IgD-negative memory B cell (primary cell): ENCODE measurements at regions not wholly inside any gene's neighbourhood (a gene's known extent, or its start where the extent isn't known, plus 50 kb on each side); places are given as distances from the start of the nearest gene placed in this dataset.

ENCODE experiments used
- H3K27ac Mint-ChIP-seq, 3 donors: one replicate each; pipeline ENCODE4 v1.8.0; 2020 to 2022; ENCODE audit warnings: mild to moderate bottlenecking in 3 of 3, mixed read lengths in 3 of 3, moderate library complexity in 1 of 3
- H3K27me3 Mint-ChIP-seq: one replicate; pipeline ENCODE4 v1.8.0; 2021; ENCODE audit warnings: mixed read lengths
- H3K36me3 Mint-ChIP-seq: one replicate; pipeline ENCODE4 v1.8.0; 2020; ENCODE audit warnings: mild to moderate bottlenecking, mixed read lengths
- H3K4me1 Mint-ChIP-seq, 3 donors: one replicate each; pipeline ENCODE4 v1.8.0; 2020 to 2022; ENCODE audit warnings: mixed read lengths in 3 of 3, mild to moderate bottlenecking in 1 of 3
- H3K4me3 Mint-ChIP-seq, 4 donors: one replicate each; pipeline ENCODE4 v1.8.0; 2020 to 2022; ENCODE audit warnings: mild to moderate bottlenecking in 4 of 4, mixed read lengths in 4 of 4, moderate library complexity in 3 of 4
- H3K9me3 Mint-ChIP-seq, 3 donors: one replicate each; pipeline ENCODE4 v1.8.0; 2020 to 2021; ENCODE audit warnings: mixed read lengths in 3 of 3, mild to moderate bottlenecking in 1 of 3

DNA sequence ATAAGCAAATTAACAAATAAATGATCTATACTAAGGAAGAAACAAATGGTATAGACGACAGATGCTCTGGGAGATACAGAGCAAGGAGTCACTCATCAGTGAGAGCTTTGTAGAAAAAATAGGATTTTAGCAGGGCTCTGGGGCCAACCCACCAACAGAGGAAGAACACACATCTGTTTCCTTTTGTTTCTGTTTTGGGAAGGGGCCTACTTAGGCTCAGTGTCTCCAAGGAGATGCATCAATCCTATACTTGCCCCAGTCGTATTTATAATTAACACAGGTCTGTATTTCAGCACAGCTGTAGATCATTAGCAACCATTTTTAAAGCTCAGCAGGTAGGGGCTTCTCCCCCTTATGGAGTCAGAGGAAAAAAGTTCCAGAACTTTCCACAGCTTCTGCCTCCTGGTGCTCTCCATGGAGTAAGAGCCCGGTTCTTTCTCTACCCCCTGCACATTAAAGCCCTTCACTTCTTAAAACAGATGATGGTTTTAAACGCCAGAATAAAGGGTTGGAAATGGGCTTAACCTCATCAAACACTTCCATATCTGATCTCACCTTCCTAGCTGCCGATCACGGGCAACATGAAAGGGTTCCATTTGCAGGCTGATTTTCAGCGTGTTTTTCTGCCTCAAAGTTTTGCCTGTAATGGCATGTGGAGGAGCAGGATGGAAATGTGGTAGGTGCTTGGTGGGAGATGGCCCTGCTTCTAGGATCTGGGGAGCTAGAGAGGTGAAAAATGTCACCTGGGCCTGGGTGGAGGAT lies 291.7 kb downstream of the TCF7L2 start:
- H3K4me1 Mint-ChIP-seq = peaks cover 0 to 1% (median 0%) of the 10 kb centered on the region in 3 donors
- no peak overlapping the region for H3K4me3 Mint-ChIP-seq
- no peaks in the 10 kb centered on the region for H3K36me3 Mint-ChIP-seq
- peaks cover 20% of the 10 kb centered on the region for H3K27me3 Mint-ChIP-seq
- no peak overlapping the region for H3K27ac Mint-ChIP-seq
- peaks cover 0 to 4% (median 0%) of the 10 kb centered on the region in 3 donors for H3K9me3 Mint-ChIP-seq

DNA sequence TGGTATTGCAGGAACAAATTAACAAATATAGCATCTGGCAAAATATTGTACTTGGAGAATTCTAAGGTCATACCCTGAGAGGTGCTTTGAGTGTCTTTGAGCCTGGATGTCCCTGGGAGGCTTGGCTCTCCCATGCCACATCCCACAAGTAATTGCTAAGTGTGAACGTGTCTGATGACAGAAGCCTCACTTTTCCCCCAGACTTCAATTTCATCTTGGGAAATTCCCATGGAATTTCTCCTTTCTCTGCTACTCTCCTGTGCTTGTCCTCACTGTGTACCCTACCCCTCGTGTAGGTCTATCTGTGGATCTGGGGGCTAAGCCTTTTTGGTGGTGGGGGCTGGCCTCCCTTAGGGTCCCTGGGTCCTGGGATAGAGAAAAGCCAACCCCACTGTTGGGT lies 293.3 kb downstream of the TCF7L2 start:
- H3K4me1 Mint-ChIP-seq = no peaks in the 10 kb centered on the region

DNA sequence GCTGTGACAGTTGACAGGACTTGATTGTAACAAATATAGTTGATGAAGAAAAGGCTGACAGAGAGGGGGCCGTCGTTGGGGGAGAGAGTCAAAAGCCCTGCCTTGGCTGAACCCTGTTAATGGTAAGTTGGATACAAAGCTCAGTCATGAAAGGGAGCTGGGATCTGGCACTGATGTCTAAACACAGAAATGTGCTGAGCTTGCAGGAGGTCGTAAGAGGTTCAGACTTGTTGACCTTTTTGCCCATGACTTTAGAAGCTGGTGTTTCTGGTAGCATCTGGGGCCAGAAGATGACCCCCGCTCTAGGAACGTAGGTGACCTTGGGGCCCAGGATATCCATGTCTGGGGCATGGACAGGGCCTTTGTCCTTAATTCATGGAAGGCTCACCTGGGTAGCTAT lies 294.7 kb downstream of the TCF7L2 start:
- Mint-ChIP-seq H3K36me3 (no peaks in the 10 kb centered on the region), H3K4me1 (no peaks in the 10 kb centered on the region), H3K27ac (no peak overlapping the region), H3K27me3 (peaks cover 16% of the 10 kb centered on the region), H3K4me3 (no peak overlapping the region), H3K9me3 (no peaks in the 10 kb centered on the region)

More for the DNA sequence above, 293.3 kb downstream of the TCF7L2 start:
- no peaks in the 10 kb centered on the region for H3K36me3 Mint-ChIP-seq
- peaks cover 22% of the 10 kb centered on the region for H3K27me3 Mint-ChIP-seq
- H3K9me3 Mint-ChIP-seq = no peaks in the 10 kb centered on the region
- no peak overlapping the region for H3K4me3 Mint-ChIP-seq
- no peak overlapping the region for H3K27ac Mint-ChIP-seq

DNA sequence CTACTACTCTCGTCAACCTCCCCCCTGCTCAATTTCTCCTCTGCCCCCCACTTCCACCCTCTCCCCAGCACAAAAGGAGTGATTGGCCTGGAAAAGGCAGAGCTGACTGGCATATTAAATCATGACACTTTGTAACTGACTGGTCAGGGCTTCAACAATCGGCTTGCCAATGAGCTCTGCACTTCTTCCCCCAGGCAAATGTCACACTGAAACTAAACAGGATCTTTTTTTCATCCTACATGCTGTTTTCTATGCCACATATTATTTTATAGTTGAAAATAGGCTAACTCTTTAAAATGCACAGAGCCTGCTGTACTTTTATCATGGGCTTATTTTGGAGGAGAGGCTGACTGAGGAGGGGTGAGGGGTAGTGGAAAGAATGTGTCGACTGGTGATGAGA lies 295.2 kb downstream of the TCF7L2 start:
- H3K9me3 Mint-ChIP-seq = no peaks in the 10 kb centered on the region
- no peak overlapping the region for H3K4me3 Mint-ChIP-seq
- peak overlapping the region in 1 of 3 donors; percentile 11 for H3K27ac Mint-ChIP-seq
- H3K27me3 Mint-ChIP-seq = peaks cover 15% of the 10 kb centered on the region
- H3K36me3 Mint-ChIP-seq = no peaks in the 10 kb centered on the region
- no peaks in the 10 kb centered on the region for H3K4me1 Mint-ChIP-seq

DNA sequence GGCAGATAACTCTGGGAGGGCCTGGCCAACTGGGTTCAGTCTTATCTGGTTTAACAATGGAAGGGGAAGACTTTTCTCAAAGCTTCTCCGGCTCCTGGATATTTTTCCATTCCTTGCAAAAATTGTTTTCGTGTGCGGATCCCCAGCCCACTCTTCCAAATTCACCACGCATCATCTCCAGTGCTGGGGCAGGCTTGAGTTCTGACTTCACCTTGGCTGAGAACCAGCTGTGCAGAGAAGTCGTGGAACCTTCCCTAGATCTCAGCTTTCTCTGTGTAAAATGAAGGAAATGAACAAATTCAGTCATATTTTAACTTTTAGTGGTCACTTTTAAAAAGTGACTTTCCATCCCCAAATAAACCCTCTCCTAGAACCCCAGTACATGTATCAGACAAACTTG lies 297.0 kb downstream of the TCF7L2 start:
- Mint-ChIP-seq H3K36me3 (no peaks in the 10 kb centered on the region), H3K4me3 (no peak overlapping the region), H3K4me1 (no peaks in the 10 kb centered on the region), H3K27me3 (peaks cover 11% of the 10 kb centered on the region), H3K27ac (no peak overlapping the region), H3K9me3 (no peaks in the 10 kb centered on the region)

DNA sequence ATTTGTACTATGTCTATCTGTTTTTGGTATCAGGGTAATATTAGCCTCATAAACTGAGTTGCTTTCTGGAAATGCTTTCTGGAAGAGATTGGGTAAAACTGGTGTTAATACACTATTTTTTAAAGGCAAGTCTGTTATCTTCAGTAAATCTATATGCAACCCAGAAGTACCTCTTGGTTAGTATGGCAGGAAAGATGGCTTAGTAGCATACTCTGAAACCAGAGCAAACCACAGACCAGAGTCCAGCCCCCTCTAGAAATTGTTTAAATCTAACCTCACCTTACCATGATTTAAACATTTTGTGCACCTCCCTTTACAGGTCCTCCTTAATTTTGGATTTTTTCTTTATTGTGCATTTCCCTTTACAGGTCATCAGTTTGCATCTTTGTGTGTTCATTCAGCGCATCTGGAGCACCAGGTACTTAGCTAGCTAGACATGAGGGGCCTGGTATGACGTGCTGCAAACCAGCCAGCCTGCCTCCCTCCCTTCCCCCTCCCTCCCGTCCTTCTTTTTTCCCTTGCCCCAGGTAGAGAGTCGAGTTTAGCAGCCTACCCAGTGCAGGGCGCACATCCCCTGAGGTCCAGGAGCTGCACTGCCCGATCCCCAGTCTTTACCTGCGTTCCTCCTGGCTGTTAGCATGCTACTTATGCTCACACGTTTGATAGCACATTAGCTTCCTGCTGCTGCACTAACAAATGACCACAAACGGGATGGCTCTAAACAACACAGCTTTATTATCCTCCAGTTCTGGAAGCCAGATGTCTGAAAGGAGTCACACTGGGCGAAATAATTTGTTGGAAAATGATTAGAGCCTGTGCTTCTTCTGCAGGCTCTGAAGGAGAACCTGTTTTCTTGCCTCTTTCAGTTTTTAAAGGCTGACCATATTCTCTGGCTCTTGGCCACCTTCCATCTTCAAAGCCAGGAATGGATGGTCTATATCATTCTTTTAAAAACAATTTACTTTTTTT lies 299.9 kb upstream of the HABP2 start:
- H3K36me3 Mint-ChIP-seq = no peaks in the 10 kb centered on the region
- H3K27me3 Mint-ChIP-seq = peaks cover 3% of the 10 kb centered on the region
- no peak overlapping the region for H3K4me3 Mint-ChIP-seq
- no peak overlapping the region for H3K27ac Mint-ChIP-seq
- no peaks in the 10 kb centered on the region for H3K4me1 Mint-ChIP-seq
- H3K9me3 Mint-ChIP-seq = no peaks in the 10 kb centered on the region

DNA sequence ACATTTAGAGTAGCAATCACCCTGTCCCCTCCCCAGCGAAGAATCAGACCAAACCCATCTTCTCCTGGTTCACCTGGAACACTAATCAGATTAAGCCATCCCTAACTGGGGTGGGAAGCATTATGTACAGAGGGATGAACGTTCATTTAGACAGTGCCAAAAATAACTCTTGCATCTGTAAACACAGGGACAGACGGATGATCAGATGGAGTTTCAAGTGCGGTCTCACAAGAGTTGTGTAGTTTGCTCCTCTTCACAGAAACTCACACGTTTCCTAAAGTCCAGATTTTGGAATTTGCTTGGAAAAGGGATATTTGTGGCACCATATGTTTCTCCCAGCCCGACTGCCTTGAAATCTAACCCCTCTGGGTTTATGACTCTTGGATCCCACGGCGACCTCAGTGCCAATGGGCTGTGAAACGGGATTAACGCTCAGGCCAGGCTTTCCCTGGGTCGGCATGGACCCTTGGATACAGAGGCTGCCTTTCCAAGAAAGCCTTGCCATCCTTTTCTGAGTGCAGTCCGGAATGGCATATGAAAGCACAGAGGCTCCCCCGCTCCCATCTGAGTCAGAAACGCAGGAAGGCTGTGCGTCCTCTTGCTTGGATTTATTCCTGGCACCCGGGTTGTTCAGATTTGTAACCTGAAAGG lies 293.2 kb upstream of the HABP2 start:
- Mint-ChIP-seq H3K9me3 (peaks cover 0 to 2% (median 0%) of the 10 kb centered on the region in 3 donors), H3K27me3 (peaks cover 30% of the 10 kb centered on the region), H3K27ac (peak overlapping the region in 1 of 3 donors; percentile 16), H3K4me1 (no peaks in the 10 kb centered on the region), H3K36me3 (no peaks in the 10 kb centered on the region), H3K4me3 (no peak overlapping the region)

DNA sequence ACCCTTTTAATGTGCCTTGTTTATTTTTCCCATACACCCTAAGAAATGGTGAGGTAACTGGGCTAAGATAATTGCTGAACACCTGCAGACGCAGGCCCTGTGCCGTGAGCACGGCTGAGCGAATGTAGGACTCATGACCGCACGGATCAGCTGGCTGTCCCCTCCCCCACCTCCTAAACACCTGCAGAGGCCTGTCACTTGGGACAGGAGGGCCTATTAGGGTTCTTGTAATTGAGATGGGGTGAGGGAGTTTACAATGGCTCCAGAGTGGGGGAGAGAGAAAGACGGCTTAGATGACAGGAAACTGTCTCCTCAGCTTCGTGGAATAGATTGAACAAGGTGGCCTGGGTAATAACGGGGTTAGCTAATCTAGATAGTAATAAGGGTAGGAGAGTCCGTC lies 291.7 kb upstream of the HABP2 start:
- H3K27me3 Mint-ChIP-seq = peaks cover 31% of the 10 kb centered on the region
- H3K4me1 Mint-ChIP-seq = no peaks in the 10 kb centered on the region
- no peaks in the 10 kb centered on the region for H3K36me3 Mint-ChIP-seq
- no peak overlapping the region for H3K4me3 Mint-ChIP-seq
- H3K27ac Mint-ChIP-seq = no peak overlapping the region
- peaks cover 0 to 2% (median 0%) of the 10 kb centered on the region in 3 donors for H3K9me3 Mint-ChIP-seq

DNA sequence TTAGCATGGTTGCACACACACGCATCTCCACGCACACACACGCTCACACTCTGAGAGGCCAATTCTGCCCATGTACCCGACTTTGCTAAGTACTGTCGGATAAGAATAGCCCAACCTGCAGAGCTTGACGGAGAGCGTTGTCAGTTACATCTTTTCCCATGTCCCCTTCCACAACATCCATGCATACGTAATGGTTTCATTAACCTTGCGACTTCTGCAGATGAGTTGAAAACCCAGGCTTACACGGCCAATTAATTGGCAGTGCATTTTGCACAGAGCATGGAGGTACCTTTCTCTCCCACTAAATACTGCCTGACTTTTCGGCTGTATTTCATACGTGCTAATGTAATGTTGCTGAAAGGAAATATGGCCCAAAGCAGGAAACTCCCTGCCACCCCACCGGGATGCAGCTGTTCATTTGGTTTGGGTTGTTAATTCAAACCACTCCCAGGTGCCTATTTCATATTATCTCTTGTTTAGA lies 291.2 kb upstream of the HABP2 start:
- H3K4me3 Mint-ChIP-seq = no peak overlapping the region
- H3K9me3 Mint-ChIP-seq = peaks cover 0 to 2% (median 0%) of the 10 kb centered on the region in 3 donors
- H3K4me1 Mint-ChIP-seq = no peaks in the 10 kb centered on the region
- H3K36me3 Mint-ChIP-seq = no peaks in the 10 kb centered on the region
- peaks cover 31% of the 10 kb centered on the region for H3K27me3 Mint-ChIP-seq
- no peak overlapping the region for H3K27ac Mint-ChIP-seq

DNA sequence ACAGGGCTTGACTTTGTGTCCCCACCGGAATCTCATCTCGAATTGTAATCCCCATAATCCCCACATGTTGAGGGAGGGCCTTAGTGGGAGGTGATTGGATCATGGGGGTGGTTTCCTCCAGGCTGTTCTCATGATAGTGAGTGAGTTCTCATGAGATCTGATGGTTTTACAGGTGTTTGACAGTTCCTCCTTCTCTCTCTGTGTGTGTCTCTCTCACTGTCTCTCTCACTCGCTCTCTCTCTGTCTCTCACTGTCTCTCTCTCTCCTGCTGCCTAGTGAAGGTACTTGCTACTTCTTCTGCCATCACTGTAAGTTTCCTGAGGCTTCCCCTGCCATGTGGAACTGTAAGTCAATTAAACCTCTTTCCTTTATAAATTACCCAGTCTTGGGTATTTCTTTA lies 289.8 kb upstream of the HABP2 start:
- H3K27me3 Mint-ChIP-seq = peaks cover 36% of the 10 kb centered on the region
- H3K4me3 Mint-ChIP-seq = no peak overlapping the region
- H3K27ac Mint-ChIP-seq = no peak overlapping the region
- peaks cover 0 to 2% (median 0%) of the 10 kb centered on the region in 3 donors for H3K9me3 Mint-ChIP-seq
- no peaks in the 10 kb centered on the region for H3K4me1 Mint-ChIP-seq
- H3K36me3 Mint-ChIP-seq = no peaks in the 10 kb centered on the region

DNA sequence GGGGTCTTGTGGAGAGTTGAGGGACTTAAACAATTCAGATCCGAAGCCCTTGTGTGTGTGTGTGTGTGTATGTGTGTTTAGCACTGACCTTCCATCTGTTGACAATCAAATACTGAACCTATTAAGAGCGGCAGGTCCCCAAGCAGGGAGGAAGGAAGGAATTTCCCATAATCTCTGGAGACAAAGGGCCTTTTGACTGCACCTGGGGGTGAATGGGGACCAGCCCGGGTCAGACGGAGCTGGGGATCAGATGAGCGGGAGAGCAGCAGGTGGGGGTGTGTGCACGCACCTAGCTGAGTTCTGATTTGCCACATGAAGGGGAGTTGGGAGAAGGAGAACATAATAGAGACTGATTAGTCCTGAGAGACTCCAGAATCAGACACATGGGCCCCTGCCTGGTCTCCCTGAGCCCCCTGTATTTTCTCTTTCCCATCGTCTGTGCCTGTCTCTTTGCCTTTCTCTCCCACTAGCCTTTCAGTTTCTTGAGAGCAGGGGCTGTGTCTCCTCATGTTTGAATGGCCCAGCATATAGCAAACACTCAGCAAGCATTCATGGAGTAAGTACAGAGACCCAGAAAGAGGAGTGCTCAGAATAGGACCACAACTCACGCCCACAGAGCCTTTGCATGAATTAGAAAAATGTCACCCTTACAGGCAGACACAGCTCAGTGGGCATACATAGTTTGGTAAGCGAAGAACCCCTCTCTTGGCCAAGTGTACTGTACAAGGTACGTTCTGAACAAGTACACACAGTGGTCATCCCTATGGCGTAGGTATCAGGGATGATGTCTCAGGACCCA lies 288.3 kb upstream of the HABP2 start:
- Mint-ChIP-seq H3K36me3 (no peaks in the 10 kb centered on the region), H3K9me3 (peaks cover 0 to 2% (median 0%) of the 10 kb centered on the region in 3 donors), H3K4me1 (no peaks in the 10 kb centered on the region), H3K4me3 (peak overlapping the region in 1 of 4 donors; percentile 27), H3K27me3 (peaks cover 36% of the 10 kb centered on the region), H3K27ac (no peak overlapping the region)

DNA sequence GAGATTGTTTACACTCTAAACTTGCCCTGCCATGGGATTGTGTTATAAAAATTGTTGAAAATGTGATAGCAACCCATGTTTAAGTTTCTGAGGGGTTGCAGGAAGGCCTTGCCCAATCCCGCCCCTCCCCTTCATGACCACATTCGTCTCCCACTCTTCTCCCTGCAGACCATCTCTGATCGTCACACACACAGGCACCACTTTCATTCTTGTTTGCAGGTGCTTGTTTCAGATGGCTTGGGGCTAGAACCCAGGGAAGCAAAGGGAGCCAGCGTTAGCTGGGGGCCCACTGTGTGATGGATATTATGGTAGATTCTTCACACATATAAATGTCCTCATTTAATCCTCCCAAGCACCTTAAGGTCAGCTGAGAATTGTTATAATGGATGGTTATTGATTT lies 286.7 kb upstream of the HABP2 start:
- Mint-ChIP-seq H3K36me3 (no peaks in the 10 kb centered on the region), H3K27me3 (peaks cover 35% of the 10 kb centered on the region), H3K27ac (no peak overlapping the region), H3K4me1 (no peaks in the 10 kb centered on the region), H3K9me3 (peaks cover 0 to 2% (median 0%) of the 10 kb centered on the region in 3 donors), H3K4me3 (no peak overlapping the region)

DNA sequence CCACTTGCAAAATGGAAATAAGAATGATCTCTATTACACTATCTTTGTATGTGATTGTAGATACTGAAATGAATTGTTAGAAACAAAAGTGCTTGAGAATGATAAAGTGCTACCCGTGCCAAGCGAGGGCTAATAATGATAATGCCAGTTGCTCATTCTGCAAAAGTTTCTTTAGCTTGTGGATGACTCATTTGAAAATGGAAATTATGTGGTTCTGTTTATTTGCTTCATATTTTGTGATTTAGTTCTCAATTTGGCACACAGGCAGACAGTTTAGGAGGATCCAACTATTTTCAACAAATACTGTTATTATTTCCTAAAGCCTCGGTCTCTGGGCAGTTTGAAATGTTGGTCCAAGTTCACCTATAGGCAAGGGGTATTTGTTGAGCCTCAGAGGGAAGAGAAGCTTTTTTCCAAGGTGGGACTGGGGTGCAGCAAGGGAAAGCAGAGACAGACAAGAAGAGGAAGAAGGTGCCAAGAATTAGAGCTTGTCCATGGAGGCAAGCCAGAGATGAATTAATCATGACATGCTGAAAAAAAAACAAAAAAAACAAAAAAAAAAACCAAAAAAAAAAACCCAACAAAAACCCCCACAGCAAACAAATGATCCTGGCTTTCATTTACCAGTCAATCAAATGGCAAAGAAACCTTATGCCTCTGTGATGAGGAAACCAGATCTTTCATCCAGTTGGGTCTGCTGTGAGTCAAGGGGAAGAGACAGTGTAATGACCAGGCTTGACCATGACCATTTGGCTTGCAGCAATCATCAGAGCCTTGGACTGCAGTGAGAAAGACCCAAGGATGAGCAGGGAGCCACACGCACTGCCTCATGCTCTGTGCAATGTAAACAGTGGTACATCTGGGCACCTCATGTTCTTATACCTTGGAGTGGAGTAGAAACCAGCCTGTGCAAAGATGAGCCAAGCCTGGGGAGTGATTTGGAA lies 285.0 kb upstream of the HABP2 start:
- Mint-ChIP-seq H3K4me1 (no peaks in the 10 kb centered on the region), H3K4me3 (no peak overlapping the region), H3K36me3 (no peaks in the 10 kb centered on the region), H3K27me3 (peaks cover 27% of the 10 kb centered on the region), H3K27ac (no peak overlapping the region), H3K9me3 (no peaks in the 10 kb centered on the region)
